D721Med (cell line): ENCODE measurements at regions not wholly inside any gene's neighbourhood (a gene's known extent, or its start where the extent isn't known, plus 50 kb on each side); places are given as distances from the start of the nearest gene placed in this dataset.
A peak's percentile ranks its signal among the peaks of the same experiment; 100 is the strongest.

Source experiments
- DNase-seq: peaks from one replicate; pipeline ENCODE4 v3.0.0; 2011; ENCODE audit warnings: low spot score; ENCODE audit not compliant: insufficient read length
- FAIRE-seq: peaks from 2 replicates; lab custom pipeline; 2011; peaks lifted over from hg19 to GRCh38; lab: Jason Lieb, UNC
- TF ChIP-seq, protein P1 (sequence below): IDR thresholded peaks from 2 replicates; pipeline ENCODE4 v1.5.1; 2012; ENCODE audit warnings: mild to moderate bottlenecking, control low read depth; ENCODE audit not compliant: insufficient read depth; ENCODE audit errors: missing control alignments

DNA sequence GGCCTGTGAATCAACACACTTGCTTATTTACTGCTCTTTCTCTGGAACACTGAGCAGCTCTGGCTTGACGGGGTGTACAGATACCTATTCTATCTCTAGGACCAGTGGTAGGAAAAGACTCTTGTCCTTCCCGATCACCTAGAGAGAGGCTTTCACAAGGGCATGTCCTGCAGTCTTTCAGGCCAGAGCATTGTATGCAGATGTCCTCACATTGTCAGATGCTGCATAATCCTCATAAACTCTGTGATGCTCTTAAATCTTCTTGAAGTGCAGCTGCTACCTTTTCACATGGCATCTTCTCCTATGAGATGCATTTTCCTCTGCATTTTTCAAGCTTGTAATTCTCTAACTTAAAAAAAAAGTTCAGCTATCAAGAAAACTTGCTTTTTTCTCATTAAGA lies 369.4 kb downstream of the OLFM4 start:
- peak; percentile 95 for FAIRE-seq
- TF ChIP-seq, protein P1, sequence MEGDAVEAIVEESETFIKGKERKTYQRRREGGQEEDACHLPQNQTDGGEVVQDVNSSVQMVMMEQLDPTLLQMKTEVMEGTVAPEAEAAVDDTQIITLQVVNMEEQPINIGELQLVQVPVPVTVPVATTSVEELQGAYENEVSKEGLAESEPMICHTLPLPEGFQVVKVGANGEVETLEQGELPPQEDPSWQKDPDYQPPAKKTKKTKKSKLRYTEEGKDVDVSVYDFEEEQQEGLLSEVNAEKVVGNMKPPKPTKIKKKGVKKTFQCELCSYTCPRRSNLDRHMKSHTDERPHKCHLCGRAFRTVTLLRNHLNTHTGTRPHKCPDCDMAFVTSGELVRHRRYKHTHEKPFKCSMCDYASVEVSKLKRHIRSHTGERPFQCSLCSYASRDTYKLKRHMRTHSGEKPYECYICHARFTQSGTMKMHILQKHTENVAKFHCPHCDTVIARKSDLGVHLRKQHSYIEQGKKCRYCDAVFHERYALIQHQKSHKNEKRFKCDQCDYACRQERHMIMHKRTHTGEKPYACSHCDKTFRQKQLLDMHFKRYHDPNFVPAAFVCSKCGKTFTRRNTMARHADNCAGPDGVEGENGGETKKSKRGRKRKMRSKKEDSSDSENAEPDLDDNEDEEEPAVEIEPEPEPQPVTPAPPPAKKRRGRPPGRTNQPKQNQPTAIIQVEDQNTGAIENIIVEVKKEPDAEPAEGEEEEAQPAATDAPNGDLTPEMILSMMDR = no peak
- DNase-seq = no peak

DNA sequence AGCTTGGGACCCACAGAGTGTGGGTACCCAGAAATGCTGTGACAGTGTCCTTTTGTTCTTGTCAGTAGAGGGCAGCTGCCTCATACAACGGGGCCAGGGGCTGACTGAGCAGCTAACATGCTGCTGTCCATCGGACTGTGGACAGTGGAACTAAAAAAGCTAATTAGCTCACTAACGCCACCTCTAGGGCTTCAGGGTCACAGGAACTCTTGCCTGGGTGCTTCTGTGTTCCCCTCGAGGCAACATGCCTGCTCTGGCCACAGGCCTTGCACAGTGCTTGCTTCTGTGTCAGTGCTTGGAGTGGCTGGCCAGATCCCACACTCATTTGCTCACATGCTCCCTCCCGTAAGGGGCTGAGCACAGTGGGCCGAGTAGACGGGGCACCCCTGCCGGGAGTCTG lies 377.0 kb downstream of the OLFM4 start:
- DNase-seq (no peak), FAIRE-seq (no peak)
- TF ChIP-seq, protein P1 = peak; percentile 3

DNA sequence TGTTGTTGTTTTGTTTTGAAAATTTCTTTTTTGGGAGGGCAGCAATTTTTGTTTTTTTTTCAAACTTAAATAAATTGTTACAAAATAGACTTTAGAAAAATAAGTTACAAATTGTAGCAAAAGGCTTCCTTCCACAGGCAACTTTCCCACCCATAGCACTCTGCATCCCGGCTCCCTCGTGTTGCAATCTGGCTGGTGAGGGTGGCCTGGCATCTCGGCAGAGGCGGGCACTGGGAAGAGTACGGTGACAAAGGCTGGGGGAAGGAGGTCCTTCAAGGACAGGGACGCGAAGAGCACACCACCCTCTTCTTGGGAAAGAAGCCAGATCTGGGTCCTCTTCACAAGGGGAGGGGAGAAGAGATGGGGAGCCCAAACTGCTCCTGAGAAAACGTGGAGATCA lies 379.7 kb downstream of the OLFM4 start:
- FAIRE-seq (no peak), DNase-seq (no peak)

DNA sequence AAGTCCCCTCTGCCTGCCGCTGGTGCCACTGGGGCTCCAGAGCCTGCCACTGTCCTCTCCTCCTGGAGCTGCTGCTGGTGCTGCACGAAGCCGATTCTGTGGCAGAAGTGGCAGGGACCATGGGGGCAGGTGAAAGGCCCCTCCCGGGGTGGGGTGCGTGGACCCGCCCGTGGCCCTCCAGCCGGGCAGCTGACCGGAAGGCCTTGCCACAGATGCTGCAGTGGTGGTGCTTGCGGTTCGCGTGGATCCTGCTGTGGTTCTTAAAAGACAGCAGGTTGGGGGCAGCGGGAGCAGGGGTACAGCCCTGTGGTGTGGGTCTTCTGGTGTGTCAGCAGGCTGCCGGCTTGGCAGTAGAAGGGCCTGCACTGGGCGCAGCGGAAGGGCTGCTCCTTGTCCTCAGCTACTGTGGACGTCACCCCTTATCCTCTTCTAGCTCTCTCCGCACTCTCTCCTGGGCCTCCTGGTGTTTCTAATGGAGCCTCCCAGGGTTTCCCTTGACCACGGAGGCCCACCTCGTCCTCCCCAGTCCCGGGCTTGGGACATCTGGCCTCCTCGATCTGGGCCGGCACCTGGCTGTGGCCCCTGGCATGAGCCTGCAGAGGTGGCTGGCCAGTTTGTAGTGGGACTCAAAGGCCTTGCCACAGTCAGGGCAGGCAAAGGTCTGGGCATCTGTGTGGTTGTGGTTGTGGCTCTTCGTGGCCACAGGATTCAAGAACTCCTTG lies 380.4 kb downstream of the OLFM4 start:
- no peak for DNase-seq
- no peak for FAIRE-seq
- TF ChIP-seq, protein P1 = no peak

More for the DNA sequence above, 379.7 kb downstream of the OLFM4 start:
- TF ChIP-seq, protein P1 = no peak

DNA sequence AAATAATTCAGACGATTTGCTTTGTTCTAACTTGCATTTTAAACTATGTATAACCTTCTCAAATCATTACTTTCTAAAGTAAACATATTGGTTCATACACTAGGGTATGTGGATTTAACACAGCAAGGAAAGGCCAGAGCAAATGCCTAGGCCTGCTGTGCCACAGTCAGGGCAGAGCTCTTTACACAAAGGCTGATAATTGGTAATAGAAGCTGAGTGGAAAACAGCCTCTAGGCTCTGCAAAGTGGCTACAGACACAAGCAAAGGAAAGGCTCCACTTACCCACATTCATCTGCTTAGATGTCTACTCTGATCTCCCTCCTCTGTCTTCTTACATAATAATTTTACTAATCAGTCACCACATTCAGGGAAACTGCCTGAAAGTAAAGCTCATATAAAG lies 382.9 kb downstream of the OLFM4 start:
- TF ChIP-seq, protein P1 = no peak
- DNase-seq (no peak), FAIRE-seq (no peak)

DNA sequence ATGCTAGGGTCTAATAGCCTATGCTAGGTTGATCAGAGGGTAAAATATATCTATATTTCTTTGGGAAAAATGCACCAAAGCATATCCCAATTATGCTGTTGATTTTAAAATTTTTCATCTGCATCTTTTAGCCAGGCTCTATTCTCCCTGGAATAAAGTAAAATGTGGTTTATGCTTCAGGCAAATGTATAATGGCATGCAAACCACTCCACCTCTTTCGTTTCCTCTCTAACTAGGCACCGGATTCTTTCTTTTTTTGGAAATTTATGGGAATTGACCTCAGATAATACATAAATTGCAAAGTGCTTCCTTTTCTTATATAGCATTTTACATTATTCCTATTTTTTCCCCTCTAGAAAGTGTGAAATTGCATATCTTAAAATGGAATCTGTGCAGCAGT lies 386.5 kb downstream of the OLFM4 start:
- TF ChIP-seq, protein P1 = no peak
- DNase-seq (no peak), FAIRE-seq (no peak)

DNA sequence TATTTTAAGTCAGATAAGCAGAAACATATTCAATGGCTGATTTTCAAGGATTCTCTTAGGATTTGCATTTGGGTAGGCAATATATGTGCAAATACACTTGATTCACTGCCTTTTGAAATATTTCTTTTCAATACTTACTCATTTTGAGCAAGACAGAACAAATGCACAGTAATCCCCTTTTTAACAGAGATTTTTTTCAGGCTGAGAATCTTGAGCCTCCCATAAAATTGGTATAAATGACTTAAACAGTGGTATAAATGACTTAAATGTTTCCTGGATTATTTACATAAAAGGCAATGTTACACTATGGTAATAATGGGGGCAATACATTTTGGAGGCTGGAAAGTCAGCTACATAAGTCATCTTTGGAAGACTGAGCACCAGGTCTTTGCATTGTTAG lies 389.0 kb downstream of the OLFM4 start:
- TF ChIP-seq, protein P1 = no peak
- FAIRE-seq (no peak), DNase-seq (no peak)
